Cardiac fibroblast (primary cell): ENCODE measurements at regions not wholly inside any gene's neighbourhood (a gene's known extent, or its start where the extent isn't known, plus 50 kb on each side); places are given as distances from the start of the nearest gene placed in this dataset.

ENCODE experiments used
- DNase-seq, 2 donors: peaks; one replicate each; pipeline versions ENCODE4 v3.0.0 to v3.0.0-alpha.2; 2010; ENCODE audit warnings: low read depth in 2 of 2
- H3K4me3 ChIP-seq, 2 donors: replicated peaks in 1 of 2; 1 replicate in 1 of 2; 2 replicates in 1 of 2; pipeline ENCODE4 v1.5.1; 2011; ENCODE audit warnings: low read depth in 2 of 2, low read length in 2 of 2, mild to moderate bottlenecking in 2 of 2, moderate library complexity in 1 of 2
- CTCF ChIP-seq: IDR thresholded peaks from one replicate; pipeline ENCODE4 v1.5.1; 2011; ENCODE audit warnings: low read depth, mild to moderate bottlenecking, low read length, inconsistent platforms

DNA sequence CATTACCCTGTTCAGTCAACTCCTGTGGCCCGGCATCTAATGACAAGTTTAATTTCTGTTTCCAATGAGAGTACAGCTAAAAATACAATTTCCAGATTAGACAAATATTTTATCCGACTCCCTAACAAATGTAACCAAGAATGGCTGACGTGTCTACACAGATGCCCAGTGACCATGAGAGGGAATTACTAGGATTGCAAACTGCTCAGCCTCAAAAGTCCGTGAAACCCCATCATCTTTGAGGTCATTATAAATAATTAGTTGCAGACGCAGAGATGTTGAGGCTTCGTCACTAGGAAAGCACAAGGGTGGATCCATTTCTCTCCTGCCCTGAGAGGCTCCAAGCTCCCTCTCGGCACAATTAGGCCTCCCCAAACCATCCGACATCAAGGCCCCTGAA, 104.1 kb upstream of the ZNF507 start:
- no peak for DNase-seq
- TF ChIP-seq CTCF = no peak

GRCh38 chr19:32241932-32242710, 103.3 kb upstream of the ZNF507 start:
- no peak for DNase-seq
- H3K4me3 ChIP-seq = no peak overlapping the region
- no peak for TF ChIP-seq CTCF

More for the DNA sequence above, 104.1 kb upstream of the ZNF507 start:
- H3K4me3 ChIP-seq = no peak overlapping the region

DNA sequence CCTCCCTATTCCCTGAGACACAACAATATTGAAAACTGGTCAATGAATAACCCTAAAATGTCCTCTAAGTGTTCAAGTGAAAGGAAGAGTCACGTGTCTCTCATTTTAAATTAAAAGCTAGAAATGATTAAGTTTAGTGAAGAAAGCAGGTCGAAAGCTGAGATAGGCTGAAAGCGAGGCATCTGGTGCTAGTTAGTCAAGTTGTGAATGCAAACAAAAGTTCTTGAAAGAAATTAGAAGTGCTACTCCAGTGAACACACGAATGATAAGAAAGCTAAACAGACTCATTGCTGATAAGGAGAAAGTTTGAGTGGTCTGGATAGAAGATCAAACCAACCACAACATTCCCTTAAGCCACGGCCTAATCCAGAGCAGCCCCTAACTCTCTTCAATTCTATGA, 99.4 kb upstream of the ZNF507 start:
- no peak for DNase-seq
- H3K4me3 ChIP-seq = no peak overlapping the region
- no peak for TF ChIP-seq CTCF

DNA sequence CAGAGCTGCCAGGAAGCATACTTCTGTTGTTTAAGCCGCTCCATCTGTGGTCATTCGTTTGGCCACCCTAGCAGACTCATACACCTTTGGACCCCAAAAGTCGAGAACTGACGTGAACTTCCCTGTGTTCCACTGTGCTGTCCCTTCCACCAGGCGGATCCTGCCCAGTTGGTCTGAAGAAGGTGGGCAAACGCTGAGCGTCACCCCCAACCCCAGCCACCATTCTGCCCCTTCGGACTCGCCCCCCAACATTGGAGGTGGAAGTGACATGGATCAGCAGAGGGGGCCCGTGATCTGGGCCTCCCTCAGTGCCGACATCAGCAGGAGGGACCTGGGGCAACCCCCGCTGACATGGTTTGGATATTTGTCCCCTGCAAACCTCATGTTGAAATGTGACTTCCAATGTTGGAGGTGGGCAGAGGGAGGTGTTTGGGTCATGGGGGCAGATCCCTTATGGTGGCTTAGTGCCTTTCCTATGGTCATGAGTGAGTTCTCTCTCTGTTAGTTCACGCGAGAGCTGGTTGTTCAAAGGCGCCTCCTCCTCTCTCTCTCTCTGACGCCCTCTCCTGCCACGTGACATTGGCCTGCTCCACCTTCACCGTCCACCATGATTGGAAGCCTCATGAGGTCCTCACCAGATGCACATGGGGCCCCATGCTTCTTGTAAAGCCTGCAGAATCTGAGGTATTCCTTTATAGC, 93.6 kb upstream of the ZNF507 start:
- DNase-seq = no peak
- H3K4me3 ChIP-seq = no peak overlapping the region
- no peak for TF ChIP-seq CTCF

DNA sequence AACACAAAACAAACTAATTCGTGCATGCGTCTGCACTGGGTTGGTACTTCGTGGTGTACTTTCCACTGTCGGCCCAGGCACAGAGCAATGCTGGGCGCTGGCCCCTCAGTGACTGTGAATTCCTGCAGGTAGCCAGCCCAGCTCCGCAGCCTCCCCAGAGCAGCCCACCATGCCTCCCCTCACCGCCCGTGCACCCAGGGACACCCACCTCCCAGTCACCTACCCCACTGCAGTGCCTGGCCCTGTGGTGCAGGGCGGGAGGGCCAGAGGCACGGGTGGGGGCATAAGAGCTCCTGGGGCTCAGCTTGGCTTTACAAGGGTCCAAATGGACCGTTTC, 93.1 kb upstream of the ZNF507 start:
- no peak for DNase-seq
- TF ChIP-seq CTCF = no peak
- no peak overlapping the region for H3K4me3 ChIP-seq

DNA sequence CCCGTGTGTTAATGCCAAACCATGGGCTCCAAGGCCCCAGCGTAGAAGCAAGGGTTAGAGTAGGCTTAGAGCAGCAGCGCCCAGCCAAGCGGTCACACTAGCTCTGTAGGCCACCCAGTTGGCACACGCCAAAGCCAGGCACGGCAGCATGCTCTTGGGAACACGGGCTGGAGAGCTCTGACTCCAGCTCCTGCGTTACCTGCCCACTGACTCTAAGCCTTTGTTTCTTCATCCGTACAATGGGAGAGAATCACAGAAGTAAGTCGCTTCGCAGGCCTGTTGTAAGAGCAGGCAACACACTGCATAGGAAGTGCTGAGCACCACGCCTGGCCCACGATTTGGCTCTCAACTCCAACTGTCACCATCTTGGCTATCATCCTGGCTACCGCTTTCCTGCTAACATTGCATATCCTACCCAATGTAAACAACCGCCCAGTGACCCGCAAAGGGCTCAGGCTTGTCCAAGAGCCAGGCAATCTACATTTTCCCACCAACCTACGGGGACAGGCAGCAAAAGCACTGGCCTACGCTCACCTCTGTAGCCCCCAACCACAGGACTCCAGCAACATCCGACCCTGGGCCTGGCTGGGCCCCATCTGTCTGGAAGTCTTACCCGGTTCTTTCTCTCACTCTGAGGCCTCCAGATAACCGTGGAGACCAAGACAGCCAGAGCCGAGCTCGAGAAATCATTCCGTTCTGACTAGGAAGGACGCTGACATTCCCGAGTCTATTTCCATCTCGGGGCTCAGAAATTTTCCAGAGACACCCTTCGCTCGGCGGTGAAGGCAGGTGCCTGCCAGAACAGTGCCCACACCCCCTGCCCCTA, 91.5 kb upstream of the ZNF507 start:
- no peak overlapping the region for H3K4me3 ChIP-seq
- no peak for TF ChIP-seq CTCF
- no peak for DNase-seq
